ENCODE measurements at regions not wholly inside any gene's neighbourhood (a gene's known extent, or its start where the extent isn't known, plus 50 kb on each side); places are given as distances from the start of the nearest gene placed in this dataset.
A peak's percentile ranks its signal among the peaks of the same experiment; 100 is the strongest.

- H3K4me1 ChIP-seq (ENCODE audit: insufficient read depth): peaks cover 1% of the 10 kb centered on the region
- no peaks in the 10 kb centered on the region for H3K36me3 ChIP-seq
- H3K27ac ChIP-seq: no peak overlapping the region
- no peak for TF ChIP-seq EP300 (IDR thresholded peaks at IDR 0.05)
- TF ChIP-seq CTCF (IDR thresholded peaks at IDR 0.05): no peak
- TF ChIP-seq POLR2A (IDR thresholded peaks at IDR 0.05): no peak
- no peaks in the 10 kb centered on the region for H3K9me3 ChIP-seq
- intact Hi-C loops (cut with DNase I): no loop called here
- H3K4me3 ChIP-seq: no peak overlapping the region
- WGBS, 3 donors: 16 to 27% (median 27%) methylated on average over 5 of the region's 5 CpGs
- DNase-seq: peak in 4 of 5 donors; percentile 52 to 68 (median 60)
- no peaks in the 10 kb centered on the region for H3K27me3 ChIP-seq
Observed at GRCh38 chr4:73676861-73677323, 56.7 kb upstream of the RASSF6 start.

GRCh38 chr4:73679836-73680235 is 59.6 kb upstream of the RASSF6 start:
- no peaks in the 10 kb centered on the region for H3K9me3 ChIP-seq
- WGBS, 3 donors: 16 to 25% (median 17%) methylated on average over 4 of the region's 4 CpGs
- intact Hi-C loops (cut with DNase I): no loop called here
- H3K4me1 ChIP-seq (ENCODE audit: insufficient read depth): peaks cover 1% of the 10 kb centered on the region
- DNase-seq: no peak
- no peak for TF ChIP-seq POLR2A (IDR thresholded peaks at IDR 0.05)
- no peak for TF ChIP-seq EP300 (IDR thresholded peaks at IDR 0.05)
- no peak for TF ChIP-seq CTCF (IDR thresholded peaks at IDR 0.05)
- no peaks in the 10 kb centered on the region for H3K36me3 ChIP-seq
- H3K27me3 ChIP-seq: no peaks in the 10 kb centered on the region
- H3K4me3 ChIP-seq: no peak overlapping the region
- H3K27ac ChIP-seq: no peak overlapping the region

- Histone ChIP-seq H3K27me3 (no peaks in the 10 kb centered on the region), H3K4me1 (ENCODE audit: insufficient read depth) (peaks cover 1% of the 10 kb centered on the region), H3K4me3 (no peak overlapping the region), H3K36me3 (no peaks in the 10 kb centered on the region), H3K27ac (no peak overlapping the region), H3K9me3 (no peaks in the 10 kb centered on the region)
- intact Hi-C loops (cut with DNase I): no loop called here
- TF ChIP-seq POLR2A (IDR thresholded peaks at IDR 0.05) (no peak), CTCF (IDR thresholded peaks at IDR 0.05) (no peak), EP300 (IDR thresholded peaks at IDR 0.05) (no peak)
- 48 to 51% (median 50%) methylated on average over 2 of the region's 2 CpGs for WGBS, 3 donors
- DNase-seq: no peak
Observed at GRCh38 chr4:73681776-73682175, 58.6 kb upstream of the CXCL8 start.

- WGBS, 3 donors: 91 to 96% (median 94%) methylated on average over 1 of the region's 1 CpG
Observed at GRCh38 chr4:73682508-73682907, 57.9 kb upstream of the CXCL8 start.

More at GRCh38 chr4:73682508-73682907, 57.9 kb upstream of the CXCL8 start:
- intact Hi-C loops (cut with DNase I): no loop called here
- no peaks in the 10 kb centered on the region for H3K36me3 ChIP-seq
- no peaks in the 10 kb centered on the region for H3K27me3 ChIP-seq
- DNase-seq: no peak
- peaks cover 1% of the 10 kb centered on the region for H3K4me1 ChIP-seq (ENCODE audit: insufficient read depth)
- no peaks in the 10 kb centered on the region for H3K9me3 ChIP-seq
- TF ChIP-seq CTCF (IDR thresholded peaks at IDR 0.05): no peak
- no peak for TF ChIP-seq POLR2A (IDR thresholded peaks at IDR 0.05)
- no peak for TF ChIP-seq EP300 (IDR thresholded peaks at IDR 0.05)
- no peak overlapping the region for H3K27ac ChIP-seq
- H3K4me3 ChIP-seq: no peak overlapping the region

Data from ovary (tissue), 7 donors.